HG03108 (cell line): ENCODE measurements at regions not wholly inside any gene's neighbourhood (a gene's known extent, or its start where the extent isn't known, plus 50 kb on each side); places are given as distances from the start of the nearest gene placed in this dataset.
"Not testable (repeated sequence)": the region's sequence is repeated elsewhere in the genome, so short reads cannot be mapped to it uniquely, and the experiment has no call there.

ENCODE experiments used
- ATAC-seq: cut with Tn5 transposase; IDR thresholded peaks from one replicate; pipeline ENCODE4 v1.9.1; 2021; ENCODE audit warnings: moderate library complexity; ENCODE audit not compliant: unreplicated experiment

- no peak for ATAC-seq
Observed at GRCh38 chr5:125863579-125863978, 559.6 kb upstream of the GRAMD2B start.

GRCh38 chr5:125865166-125865815, 557.9 kb upstream of the GRAMD2B start:
- ATAC-seq: no peak

DNA sequence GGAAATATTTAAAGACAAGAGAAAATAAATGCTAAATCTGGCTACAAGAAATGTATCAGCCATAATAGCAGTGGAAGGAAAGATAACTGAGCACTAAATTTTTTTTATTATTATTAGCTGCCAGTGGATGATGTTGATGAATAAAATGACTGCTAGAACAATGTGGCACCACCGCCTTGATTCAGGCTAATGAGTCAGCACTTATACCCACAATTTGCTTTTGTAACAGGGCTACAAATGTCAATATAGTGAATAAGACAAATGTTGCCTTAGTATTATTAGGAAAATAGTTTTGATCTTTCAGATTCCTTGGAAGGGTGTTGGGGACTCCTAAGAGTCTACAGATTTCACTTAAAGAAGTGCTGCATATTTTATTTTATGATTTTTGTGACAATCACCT, 555.2 kb upstream of the GRAMD2B start:
- no peak for ATAC-seq

DNA sequence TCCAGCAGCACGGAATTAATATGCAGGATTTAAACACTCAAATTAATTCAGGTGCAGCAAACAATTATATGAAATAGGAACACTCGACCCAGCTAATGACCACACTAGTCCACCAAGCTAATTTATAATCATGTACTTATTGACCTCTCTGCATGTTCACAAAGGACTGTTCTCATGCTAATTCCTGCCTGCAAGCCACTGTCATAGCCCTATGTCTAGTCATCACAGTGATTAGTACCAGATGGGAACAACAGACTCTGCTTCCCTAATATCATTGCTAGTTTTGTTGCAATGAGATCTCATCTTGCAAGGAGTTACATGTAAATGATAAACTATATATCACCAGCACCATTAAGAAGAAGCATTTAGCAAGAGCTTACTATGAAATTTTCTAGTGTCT, 553.0 kb upstream of the GRAMD2B start:
- ATAC-seq: no peak

DNA sequence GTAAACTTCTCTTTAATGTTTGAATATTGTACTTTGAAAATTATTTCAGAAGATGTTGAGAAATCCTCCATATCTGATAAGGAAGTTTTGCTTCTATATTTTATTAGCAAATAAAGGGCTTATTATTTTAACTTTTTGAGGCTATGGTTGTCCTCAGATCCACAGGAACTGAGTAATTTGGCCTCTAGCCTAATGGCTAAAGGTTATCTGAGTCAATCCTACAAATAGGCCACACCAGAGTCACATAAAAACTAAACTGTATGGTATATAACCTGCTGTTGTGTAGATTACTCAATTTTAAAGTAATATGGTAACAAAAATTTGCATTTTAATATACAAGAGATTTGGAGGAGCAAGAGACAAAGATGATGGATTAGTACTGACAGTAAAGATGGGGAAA, 549.2 kb upstream of the GRAMD2B start:
- ATAC-seq: no peak

GRCh38 chr5:125874717-125875116, 548.5 kb upstream of the GRAMD2B start:
- ATAC-seq: no peak

DNA sequence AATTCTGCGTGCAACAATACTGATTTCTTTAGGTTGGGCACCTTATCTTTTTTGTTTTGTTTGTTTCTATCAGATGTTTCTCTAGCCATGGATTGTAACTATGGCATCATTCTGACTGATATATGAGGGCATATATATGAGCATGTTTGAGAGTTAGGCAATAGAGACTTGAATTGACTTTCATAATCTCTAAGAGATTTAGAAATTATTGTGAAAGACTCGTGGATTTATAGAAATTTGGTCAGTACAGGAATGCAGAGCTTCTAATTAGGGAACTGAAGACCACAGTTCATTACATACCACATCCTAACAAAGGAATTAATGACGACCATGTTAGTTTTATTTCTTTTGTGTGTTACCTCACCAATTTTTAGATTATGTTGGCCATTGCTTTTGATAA, 546.0 kb upstream of the GRAMD2B start:
- ATAC-seq: no peak

DNA sequence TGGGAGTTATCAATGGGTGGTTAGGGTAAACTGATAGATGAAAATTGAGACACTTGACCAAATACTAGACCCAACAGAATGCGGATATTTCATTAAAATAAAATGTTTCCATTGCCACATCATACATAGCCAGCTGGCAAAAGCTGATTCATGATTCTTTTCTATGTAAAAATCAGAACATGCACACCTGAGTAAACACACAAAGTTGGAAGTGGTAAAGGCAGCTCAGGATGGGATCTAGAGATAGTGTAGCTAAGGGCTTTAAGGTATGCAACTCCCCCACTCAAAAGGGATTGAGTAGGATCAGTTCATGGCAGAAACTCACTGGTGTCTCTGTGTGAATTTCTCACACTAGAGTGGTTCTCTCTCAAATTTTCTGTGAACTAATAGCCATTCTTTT, 541.1 kb upstream of the GRAMD2B start:
- no peak for ATAC-seq

- no peak for ATAC-seq
Observed at GRCh38 chr5:125883223-125883622, 540.0 kb upstream of the GRAMD2B start.

DNA sequence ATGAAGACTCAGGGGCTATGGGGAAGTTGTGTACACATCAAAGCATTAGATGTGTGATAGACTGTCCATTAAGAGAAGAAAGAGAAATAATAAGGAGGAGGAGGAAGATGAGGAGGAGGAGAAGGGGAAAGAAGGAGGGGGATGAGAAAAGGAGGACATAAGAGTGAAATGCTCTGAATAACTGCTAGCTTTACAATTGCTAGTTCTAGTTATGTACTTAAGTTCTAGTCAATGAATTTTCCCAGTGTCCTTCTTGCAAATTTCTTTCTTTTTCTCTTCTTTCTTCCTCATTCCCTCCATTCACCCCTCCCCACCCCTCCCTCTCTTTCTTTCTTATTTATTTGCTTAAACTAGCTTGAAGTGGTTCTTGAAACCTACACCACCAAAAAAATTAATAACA, 534.9 kb upstream of the GRAMD2B start:
- no peak for ATAC-seq

GRCh38 chr5:125890511-125890931, 532.7 kb upstream of the GRAMD2B start:
- ATAC-seq: no peak

- no peak for ATAC-seq
Observed at GRCh38 chr5:125891061-125891725, 532.0 kb upstream of the GRAMD2B start.

GRCh38 chr5:125894383-125894782, 528.8 kb upstream of the GRAMD2B start:
- no peak for ATAC-seq

GRCh38 chr5:125896368-125896767, 526.8 kb upstream of the GRAMD2B start:
- ATAC-seq: no peak

GRCh38 chr5:125897089-125897488, 526.1 kb upstream of the GRAMD2B start:
- ATAC-seq: no peak

DNA sequence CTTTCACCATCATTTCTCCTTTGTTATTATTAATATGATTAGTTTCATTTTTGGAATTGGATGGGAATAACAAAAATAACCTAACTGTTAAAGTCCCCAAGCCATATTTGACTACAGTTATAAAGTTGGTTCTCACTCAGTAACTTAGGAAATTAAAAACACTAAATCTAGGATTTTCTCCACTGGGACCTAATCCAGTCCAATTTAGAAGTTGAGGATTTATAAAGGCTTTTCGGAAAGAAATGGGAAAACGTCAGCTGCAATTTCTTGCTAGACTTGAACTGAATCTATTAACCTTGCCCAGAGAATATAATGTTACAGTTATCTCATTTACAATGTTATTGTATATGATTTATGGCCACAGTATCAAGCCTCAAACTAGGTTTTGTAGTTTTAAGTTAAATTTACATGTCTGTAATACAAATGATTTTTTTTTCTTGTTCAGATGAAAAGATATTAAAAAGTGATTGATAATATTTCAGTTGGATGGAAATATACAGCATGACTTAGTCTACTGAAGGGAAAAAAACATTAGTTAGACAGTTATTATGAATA, 524.3 kb upstream of the GRAMD2B start:
- no peak for ATAC-seq

DNA sequence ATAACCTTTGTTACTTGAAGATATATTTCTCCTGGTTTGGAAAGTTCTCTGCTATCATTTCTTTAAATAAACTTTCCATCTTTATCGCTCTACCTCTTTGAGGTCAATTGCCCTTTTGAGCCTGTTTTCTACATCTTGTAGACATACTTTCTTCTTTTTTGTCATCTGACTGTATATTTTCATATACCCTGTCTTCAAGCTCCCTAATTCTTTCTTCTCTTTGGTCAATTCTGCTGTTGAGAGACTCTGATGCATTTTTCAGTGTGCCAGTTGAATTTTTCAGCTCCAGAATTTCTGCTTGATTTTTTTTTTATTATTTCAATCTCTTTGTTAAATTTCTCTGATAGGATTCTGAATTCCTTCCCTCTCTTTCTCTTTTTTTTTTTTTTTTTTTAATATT, 511.2 kb upstream of the GRAMD2B start:
- ATAC-seq: no peak

DNA sequence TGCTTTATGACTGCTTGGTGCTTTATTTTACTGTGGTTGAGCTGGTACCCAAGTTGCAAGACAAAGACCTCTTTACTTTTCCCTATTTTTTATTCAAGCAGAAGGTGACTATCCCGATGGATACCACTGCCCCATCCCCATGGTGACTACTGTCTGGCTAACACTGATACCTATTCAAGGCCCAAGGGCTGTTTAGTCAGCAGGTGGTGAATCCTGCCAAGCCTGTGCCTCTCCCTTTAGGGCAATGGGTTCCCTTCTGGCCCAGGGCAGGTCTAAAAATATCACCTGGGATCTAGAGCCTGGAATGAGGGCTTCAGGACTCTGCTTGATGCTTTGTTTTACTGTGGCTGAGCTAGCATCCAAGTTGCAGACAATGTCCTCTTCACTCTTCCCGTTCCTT, 510.0 kb upstream of the GRAMD2B start:
- no peak for ATAC-seq

DNA sequence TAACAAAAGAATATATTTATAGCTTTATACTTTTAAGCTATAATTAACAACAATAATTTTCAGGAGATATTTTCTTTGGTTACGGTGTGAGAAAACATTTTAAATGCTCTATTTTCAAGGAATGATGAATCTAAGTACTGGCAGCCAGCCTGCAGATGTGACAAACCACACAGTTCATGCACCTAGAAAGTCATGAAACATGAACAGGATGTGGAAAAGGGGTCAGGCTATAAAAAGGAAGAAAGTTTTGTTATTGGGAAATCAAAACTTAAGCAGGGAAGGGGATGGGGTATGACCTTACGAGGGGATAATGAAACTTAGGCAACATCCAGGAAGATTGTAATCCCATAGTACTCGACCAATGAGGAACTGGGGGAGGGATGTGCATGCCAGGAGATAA, 508.7 kb upstream of the GRAMD2B start:
- ATAC-seq: no peak

DNA sequence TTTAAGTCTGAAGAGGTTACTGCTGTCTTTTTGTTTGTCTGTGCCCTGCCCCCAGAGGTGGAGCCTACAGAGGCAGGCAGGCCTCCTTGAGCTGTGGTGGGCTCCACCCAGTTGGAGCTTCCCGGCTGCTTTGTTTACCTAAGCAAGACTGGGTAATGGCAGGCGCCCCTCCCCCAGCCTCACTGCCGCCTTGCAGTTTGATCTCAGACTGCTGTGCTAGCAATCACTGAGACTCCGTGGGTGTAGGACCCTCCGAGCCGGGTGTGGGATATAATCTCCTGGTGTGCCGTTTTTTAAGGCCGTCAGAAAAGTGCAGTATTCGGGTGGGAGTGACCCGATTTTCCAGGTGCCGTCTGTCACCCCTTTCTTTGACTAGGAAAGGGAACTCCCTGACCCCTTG, 499.3 kb upstream of the GRAMD2B start:
- not testable (repeated sequence) for ATAC-seq

- no peak for ATAC-seq
Observed at GRCh38 chr5:125926172-125926571, 497.0 kb upstream of the GRAMD2B start.

DNA sequence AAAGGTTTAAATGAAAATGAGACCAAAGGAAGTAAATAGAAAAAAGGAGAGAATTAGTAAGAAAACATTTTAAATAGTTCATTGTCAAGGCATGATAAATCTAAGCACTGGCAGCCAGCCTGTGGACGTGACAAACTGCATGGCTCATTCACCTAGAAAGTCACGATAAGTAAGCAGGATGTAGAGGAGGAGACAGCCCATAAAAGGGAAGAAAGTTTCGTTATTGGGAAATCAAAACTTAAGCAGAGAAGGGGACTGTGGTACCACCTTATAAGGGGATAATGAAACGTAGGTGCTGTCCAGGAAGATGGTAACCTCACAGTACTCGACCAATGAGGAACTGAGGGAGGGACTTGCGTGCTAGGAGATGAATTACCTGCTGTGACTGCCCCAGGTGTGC, 494.5 kb upstream of the GRAMD2B start:
- no peak for ATAC-seq
